ENCODE measurements at regions not wholly inside any gene's neighbourhood (a gene's known extent, or its start where the extent isn't known, plus 50 kb on each side); places are given as distances from the start of the nearest gene placed in this dataset.

DNA sequence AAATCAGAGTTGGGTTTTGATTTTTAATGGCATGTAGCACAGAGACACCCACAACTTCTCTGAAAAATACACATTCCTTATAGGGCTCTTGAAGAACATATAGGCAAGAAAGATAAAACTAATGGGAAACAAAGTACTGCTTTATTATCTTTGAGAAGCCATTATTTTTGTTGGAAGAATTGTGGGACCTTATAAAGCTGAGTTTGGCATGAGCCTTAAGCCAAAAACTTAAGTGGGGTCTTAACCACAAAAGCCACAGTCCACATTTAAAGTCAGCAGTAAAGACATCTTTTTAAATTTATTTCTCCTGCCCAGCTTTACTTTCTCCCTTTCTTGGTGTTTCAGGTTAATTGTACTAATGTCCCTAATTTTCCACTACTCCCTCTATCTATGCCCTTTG is 1297.3 kb downstream of the C4orf33 start:
- DNase-seq (no peak), ATAC-seq (ENCODE audit: low read depth) (no peak)
- Mint-ChIP-seq H3K9me3 (peaks cover 5% of the 10 kb centered on the region), H3K4me1 (no peaks in the 10 kb centered on the region), H3K27ac (no peak overlapping the region), H3K36me3 (ENCODE audit: low read depth) (no peaks in the 10 kb centered on the region), H3K27me3 (no peaks in the 10 kb centered on the region), H3K4me3 (no peak overlapping the region)
- ChIA-PET CTCF (no interaction called here), POLR2A (no interaction called here)
- intact Hi-C loops (cut with micrococcal nuclease) = no loop called here
- TF ChIP-seq, protein P1, sequence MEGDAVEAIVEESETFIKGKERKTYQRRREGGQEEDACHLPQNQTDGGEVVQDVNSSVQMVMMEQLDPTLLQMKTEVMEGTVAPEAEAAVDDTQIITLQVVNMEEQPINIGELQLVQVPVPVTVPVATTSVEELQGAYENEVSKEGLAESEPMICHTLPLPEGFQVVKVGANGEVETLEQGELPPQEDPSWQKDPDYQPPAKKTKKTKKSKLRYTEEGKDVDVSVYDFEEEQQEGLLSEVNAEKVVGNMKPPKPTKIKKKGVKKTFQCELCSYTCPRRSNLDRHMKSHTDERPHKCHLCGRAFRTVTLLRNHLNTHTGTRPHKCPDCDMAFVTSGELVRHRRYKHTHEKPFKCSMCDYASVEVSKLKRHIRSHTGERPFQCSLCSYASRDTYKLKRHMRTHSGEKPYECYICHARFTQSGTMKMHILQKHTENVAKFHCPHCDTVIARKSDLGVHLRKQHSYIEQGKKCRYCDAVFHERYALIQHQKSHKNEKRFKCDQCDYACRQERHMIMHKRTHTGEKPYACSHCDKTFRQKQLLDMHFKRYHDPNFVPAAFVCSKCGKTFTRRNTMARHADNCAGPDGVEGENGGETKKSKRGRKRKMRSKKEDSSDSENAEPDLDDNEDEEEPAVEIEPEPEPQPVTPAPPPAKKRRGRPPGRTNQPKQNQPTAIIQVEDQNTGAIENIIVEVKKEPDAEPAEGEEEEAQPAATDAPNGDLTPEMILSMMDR (IDR thresholded peaks at IDR 0.05) = no peak

DNA sequence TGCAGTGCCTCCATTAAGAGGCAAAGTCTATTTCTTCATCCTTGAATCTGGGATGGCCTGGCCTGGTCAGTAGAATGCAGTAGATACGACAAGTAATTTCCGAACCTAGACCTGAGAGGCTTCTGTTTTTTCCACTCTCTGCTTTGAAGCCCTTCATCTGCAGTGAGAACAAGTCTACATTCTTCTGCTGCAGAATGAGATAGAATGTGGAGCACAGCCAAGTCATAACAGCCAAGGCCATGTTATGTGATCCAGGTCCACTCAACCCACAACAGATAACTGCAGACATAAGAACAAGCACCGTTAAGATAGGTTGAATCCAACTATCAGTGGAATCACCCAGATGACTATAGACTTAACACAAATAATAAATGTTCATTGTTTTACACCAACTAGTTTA is 1297.7 kb downstream of the C4orf33 start:
- no peak overlapping the region for H3K4me3 Mint-ChIP-seq
- intact Hi-C loops (cut with micrococcal nuclease) = no loop called here
- TF ChIP-seq, protein P1 (IDR thresholded peaks at IDR 0.05) = no peak
- no peak overlapping the region for H3K27ac Mint-ChIP-seq
- H3K27me3 Mint-ChIP-seq = no peaks in the 10 kb centered on the region
- ATAC-seq (ENCODE audit: low read depth) = no peak
- H3K9me3 Mint-ChIP-seq = peaks cover 5% of the 10 kb centered on the region
- DNase-seq = no peak
- H3K36me3 Mint-ChIP-seq (ENCODE audit: low read depth) = no peaks in the 10 kb centered on the region
- POLR2A ChIA-PET = no interaction called here
- H3K4me1 Mint-ChIP-seq = no peaks in the 10 kb centered on the region
- CTCF ChIA-PET = no interaction called here

DNA sequence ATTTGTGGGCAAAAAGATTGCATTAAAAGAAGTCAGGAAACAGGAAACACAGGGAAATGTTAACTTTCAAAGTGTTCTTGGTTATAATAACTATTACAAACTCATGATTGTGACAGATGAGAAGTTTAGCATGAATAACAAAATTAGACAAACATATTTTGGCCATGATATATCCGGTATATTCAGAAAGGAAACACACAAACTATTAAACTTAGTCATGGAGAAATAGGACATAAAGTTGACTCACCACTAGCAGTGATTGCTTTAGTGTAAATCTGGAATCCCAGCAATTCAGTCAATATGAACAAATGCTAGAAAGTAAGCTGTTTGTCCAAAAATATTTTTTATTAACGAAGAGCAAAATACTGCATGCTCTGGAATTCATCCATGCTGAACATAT is 1299.9 kb downstream of the C4orf33 start:
- ChIA-PET POLR2A (no interaction called here), CTCF (no interaction called here)
- no peaks in the 10 kb centered on the region for H3K36me3 Mint-ChIP-seq (ENCODE audit: low read depth)
- TF ChIP-seq, protein P1 (IDR thresholded peaks at IDR 0.05) = no peak
- DNase-seq (no peak), ATAC-seq (ENCODE audit: low read depth) (no peak)
- no peak overlapping the region for H3K27ac Mint-ChIP-seq
- H3K4me1 Mint-ChIP-seq = no peaks in the 10 kb centered on the region
- intact Hi-C loops (cut with micrococcal nuclease) = no loop called here
- H3K9me3 Mint-ChIP-seq = peaks cover 5% of the 10 kb centered on the region
- H3K27me3 Mint-ChIP-seq = no peaks in the 10 kb centered on the region
- no peak overlapping the region for H3K4me3 Mint-ChIP-seq

DNA sequence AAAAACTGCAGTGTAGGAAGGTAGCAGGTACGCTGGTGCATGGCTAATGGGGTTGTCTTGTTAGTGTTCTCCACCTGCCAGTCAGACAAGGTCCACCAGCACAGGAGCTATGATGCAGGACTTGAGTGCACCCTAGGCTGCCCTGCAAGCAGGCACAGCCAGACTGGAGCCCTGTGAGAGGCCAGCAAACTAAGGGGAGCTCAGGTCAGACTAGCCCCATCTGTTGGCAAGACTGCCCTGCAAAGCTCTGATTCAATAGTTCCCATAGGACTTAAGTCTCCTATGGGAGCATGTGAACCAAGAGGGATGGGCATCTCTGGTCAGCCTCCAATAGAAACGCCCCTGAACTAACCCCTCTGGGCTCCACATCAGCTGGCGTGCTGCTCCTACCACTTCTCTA is 1307.3 kb downstream of the C4orf33 start:
- no peaks in the 10 kb centered on the region for H3K36me3 Mint-ChIP-seq (ENCODE audit: low read depth)
- H3K9me3 Mint-ChIP-seq = no peaks in the 10 kb centered on the region
- no peak for ATAC-seq (ENCODE audit: low read depth)
- H3K4me1 Mint-ChIP-seq = no peaks in the 10 kb centered on the region
- POLR2A ChIA-PET = no interaction called here
- H3K27ac Mint-ChIP-seq = no peak overlapping the region
- TF ChIP-seq, protein P1 (IDR thresholded peaks at IDR 0.05) = no peak
- CTCF ChIA-PET = no interaction called here
- intact Hi-C loops (cut with micrococcal nuclease) = no loop called here
- no peak for DNase-seq
- H3K27me3 Mint-ChIP-seq = no peaks in the 10 kb centered on the region
- no peak overlapping the region for H3K4me3 Mint-ChIP-seq

DNA sequence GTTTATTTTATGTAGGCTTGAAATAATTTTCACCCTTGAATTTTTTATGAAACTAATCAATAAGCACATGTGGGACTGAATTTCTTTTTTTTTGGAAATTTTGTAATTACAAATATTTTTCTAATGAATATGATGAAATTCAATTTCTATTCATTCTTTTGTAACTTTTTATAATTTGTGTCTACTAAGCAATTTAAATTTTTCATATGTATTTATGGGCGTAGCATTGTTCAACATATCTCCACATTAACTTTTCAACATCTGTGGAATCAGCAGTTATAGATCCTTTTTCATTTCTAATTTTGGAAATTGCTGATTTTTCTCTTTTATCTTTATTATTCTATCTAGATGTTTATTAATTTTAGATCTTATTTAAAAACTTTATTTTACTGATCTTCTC is 1320.3 kb downstream of the C4orf33 start:
- Mint-ChIP-seq H3K4me3 (no peak overlapping the region), H3K9me3 (peaks cover 4% of the 10 kb centered on the region), H3K27me3 (no peaks in the 10 kb centered on the region), H3K36me3 (ENCODE audit: low read depth) (no peaks in the 10 kb centered on the region), H3K27ac (no peak overlapping the region), H3K4me1 (no peaks in the 10 kb centered on the region)
- CTCF ChIA-PET = no interaction called here
- POLR2A ChIA-PET = no interaction called here
- intact Hi-C loops (cut with micrococcal nuclease) = no loop called here
- DNase-seq = no peak
- no peak for ATAC-seq (ENCODE audit: low read depth)
- TF ChIP-seq, protein P1 (IDR thresholded peaks at IDR 0.05) = no peak

Measured in activated B cell treated with CpG ODN at 0.5 μM for 24 hours (primary cell).